HepG2 (cell line): ENCODE measurements at regions not wholly inside any gene's neighbourhood (a gene's known extent, or its start where the extent isn't known, plus 50 kb on each side); places are given as distances from the start of the nearest gene placed in this dataset.

Experiments used
- ATAC-seq: fragments of 200-7000 bp; cut with Tn5 transposase; 3 replicates; pipeline ENCODE4 v1.9.1; 2020; ENCODE audit warnings: mild to moderate bottlenecking, moderate library complexity
- BruUV-seq: library from RNA; stranded (reverse); fragments of 400-500 nt; replicated peaks from 2 replicates; lab custom pipeline; 2021; lab: Mats Ljungman, UMichigan
- CTCF ChIA-PET: fragments of 300-600 bp; formaldehyde crosslinking; extraction: SDS; loops from one replicate; lab custom pipeline; 2021; ENCODE audit warnings: low total read pairs, inconsistent platforms, low intra/inter-chr PET ratio; lab: Yijun Ruan, JAX
- POLR2A ChIA-PET: fragments of 350-600 bp; sonication (Branson Sonifier 250); formaldehyde crosslinking; loops from one replicate; lab custom pipeline; 2020; ENCODE audit warnings: antibody characterized with exemption, inconsistent platforms; lab: Yijun Ruan, JAX
- DNase-seq: peaks from one replicate; pipeline ENCODE4 v3.0.0-alpha.2; 2015; ENCODE audit warnings: low spot score
- FAIRE-seq: peaks from 3 replicates; lab custom pipeline; 2011; peaks lifted over from hg19 to GRCh38; lab: Jason Lieb, UNC
- H2AFZ ChIP-seq: one replicate; pipeline ENCODE4 v1.6.1; 2011; ENCODE audit warnings: low read length, inconsistent platforms
- H3K27ac ChIP-seq: fragments of 300-600 bp; 3 replicates; pipeline ENCODE4 v1.8.0; 2011; ENCODE audit warnings: mixed run types, mild to moderate bottlenecking, mixed read lengths, low read length, inconsistent platforms; ENCODE audit not compliant: insufficient read depth; ENCODE audit errors: extremely low read length
- H3K27me3 ChIP-seq, 2 experiments: fragments of 200-600 bp in 1 of 2; 2 replicates in 1 of 2; 3 replicates in 1 of 2; pipeline versions ENCODE4 v1.6.0 to v1.8.0; 2011; ENCODE audit warnings: low read length in 2 of 2, mild to moderate bottlenecking in 2 of 2, moderate library complexity in 2 of 2, inconsistent platforms in 1 of 2; ENCODE audit not compliant: insufficient read depth in 2 of 2, control insufficient read depth in 1 of 2
- H3K36me3 ChIP-seq, 2 experiments: fragments of 200-600 bp in 1 of 2; replicated peaks in 1 of 2; 2 replicates in 1 of 2; 3 replicates in 1 of 2; pipeline versions ENCODE4 v1.5.1 to v1.8.0; 2011; ENCODE audit warnings: low read length in 2 of 2, inconsistent platforms in 1 of 2; ENCODE audit not compliant: insufficient read depth in 2 of 2, control insufficient read depth in 1 of 2
- H3K4me1 ChIP-seq: 2 replicates; pipeline ENCODE4 v1.5.1; 2012; ENCODE audit warnings: low read length, inconsistent platforms; ENCODE audit not compliant: insufficient read depth
- H3K4me2 ChIP-seq: 2 replicates; pipeline ENCODE4 v1.6.0; 2011; ENCODE audit warnings: low read depth, low read length, inconsistent platforms
- H3K4me3 ChIP-seq, 3 experiments: fragments of 200-600 bp in 1 of 3; sonication (generic), shearing (Covaris generic) in 1 of 3; replicated peaks in 1 of 3; 2 replicates each; pipeline ENCODE4 v1.5.1; 2011 to 2016; ENCODE audit warnings: low read length in 3 of 3, inconsistent platforms in 2 of 3, low read depth in 2 of 3, mild to moderate bottlenecking in 2 of 3, control low read depth in 1 of 3, mixed read lengths in 1 of 3; ENCODE audit not compliant: insufficient read depth in 1 of 3
- H3K79me2 ChIP-seq: one replicate; pipeline ENCODE4 v1.6.1; 2011; ENCODE audit warnings: low read length, inconsistent platforms; ENCODE audit not compliant: insufficient read depth
- H3K9ac ChIP-seq: 2 replicates; pipeline ENCODE4 v1.6.0; 2011; ENCODE audit warnings: mild to moderate bottlenecking, low read depth, low read length, inconsistent platforms; ENCODE audit not compliant: insufficient read depth
- H3K9me3 ChIP-seq: 2 replicates; pipeline ENCODE4 v1.5.1; 2012; ENCODE audit warnings: mild to moderate bottlenecking, low read length
- H4K20me1 ChIP-seq: 2 replicates; pipeline ENCODE4 v1.6.0; 2011; ENCODE audit warnings: inconsistent platforms, mild to moderate bottlenecking, low read length, moderate library complexity; ENCODE audit not compliant: insufficient read depth
- CBX5 ChIP-seq: sonication (generic); formaldehyde crosslinking; IDR thresholded peaks from 2 replicates; pipeline ENCODE4 v1.4.0; 2020; ENCODE audit warnings: missing genetic modification reagents, borderline replicate concordance
- CEBPG ChIP-seq: IDR thresholded peaks from 2 replicates; pipeline ENCODE4 v1.6.1; 2016
- HMGA1 ChIP-seq: sonication (generic); formaldehyde crosslinking; conservative IDR thresholded peaks from 2 replicates; pipeline ENCODE4 v1.4.0; 2020; ENCODE audit warnings: missing genetic modification reagents
- IRF1 ChIP-seq: sonication (generic); formaldehyde crosslinking; IDR thresholded peaks from 2 replicates; pipeline ENCODE4 v1.4.0; 2020; ENCODE audit warnings: low read depth, mild to moderate bottlenecking, missing genetic modification reagents
- MAZ ChIP-seq, 2 experiments: sonication (generic) in 1 of 2; formaldehyde crosslinking in 1 of 2; IDR thresholded peaks; 2 replicates each; pipeline versions ENCODE4 v1.5.0 to v1.6.1; 2012 to 2020; ENCODE audit warnings: low read depth in 2 of 2, mild to moderate bottlenecking in 2 of 2, borderline replicate concordance in 1 of 2, improper control_type of control experiment in 1 of 2, low read length in 1 of 2, missing genetic modification reagents in 1 of 2, moderate library complexity in 1 of 2
- MBD4 ChIP-seq: IDR thresholded peaks from 2 replicates; pipeline ENCODE4 v1.6.1; 2012; ENCODE audit warnings: low read length, inconsistent platforms, borderline replicate concordance
- MED1 ChIP-seq: sonication (generic); formaldehyde crosslinking; IDR thresholded peaks from 2 replicates; pipeline ENCODE4 v1.4.0; 2020; ENCODE audit warnings: missing genetic modification reagents
- MEIS2 ChIP-seq: sonication (generic); formaldehyde crosslinking; IDR thresholded peaks from 2 replicates; pipeline ENCODE4 v1.9.0; 2021; ENCODE audit warnings: mild to moderate bottlenecking, missing genetic modification reagents
- NFKB2 ChIP-seq: sonication (generic); formaldehyde crosslinking; IDR thresholded peaks from 2 replicates; pipeline ENCODE4 v1.4.0; 2020; ENCODE audit warnings: missing genetic modification reagents, borderline replicate concordance
- NFYC ChIP-seq: IDR thresholded peaks from 2 replicates; pipeline ENCODE4 v1.6.1; 2016; ENCODE audit warnings: missing genetic modification reagents, missing compliant biosample characterization
- PRDM4 ChIP-seq: sonication (generic); formaldehyde crosslinking; IDR thresholded peaks from 2 replicates; pipeline ENCODE4 v1.9.0; 2021; ENCODE audit warnings: missing genetic modification reagents, borderline replicate concordance
- SPEN ChIP-seq: sonication (generic); formaldehyde crosslinking; IDR thresholded peaks from 2 replicates; pipeline ENCODE4 v1.5.1; 2020; ENCODE audit warnings: low read depth, mild to moderate bottlenecking, missing genetic modification reagents
- SRF ChIP-seq: IDR thresholded peaks from 2 replicates; pipeline ENCODE4 v1.6.1; 2011; ENCODE audit warnings: mild to moderate bottlenecking, low read depth, low read length, moderate library complexity
- SUZ12 ChIP-seq: fragments of 150-350 bp; IDR thresholded peaks from 2 replicates; pipeline ENCODE4 v1.6.1; 2014; ENCODE audit warnings: low read depth, low read length
- TCF7L2 ChIP-seq: IDR thresholded peaks from 2 replicates; pipeline ENCODE4 v1.6.1; 2011; ENCODE audit warnings: mild to moderate bottlenecking, low read depth, low read length, moderate library complexity
- YY1 ChIP-seq: IDR thresholded peaks from 2 replicates; pipeline ENCODE4 v1.6.1; 2011; ENCODE audit warnings: low read length, low read depth, moderate library complexity, mild to moderate bottlenecking; ENCODE audit not compliant: insufficient read depth, insufficient replicate concordance
- ZKSCAN1 ChIP-seq: fragments of 150-350 bp; IDR thresholded peaks from 2 replicates; pipeline ENCODE4 v1.6.1; 2014; ENCODE audit warnings: low read length
- ZNF431 ChIP-seq: sonication (generic); formaldehyde crosslinking; IDR thresholded peaks from 2 replicates; pipeline ENCODE4 v1.9.0; 2022; ENCODE audit warnings: missing genetic modification reagents, low read depth, mild to moderate bottlenecking, borderline replicate concordance
- ZNF772 ChIP-seq: sonication (generic); formaldehyde crosslinking; IDR thresholded peaks from 2 replicates; pipeline ENCODE4 v1.5.0; 2020; ENCODE audit warnings: mild to moderate bottlenecking, missing genetic modification reagents
- WGBS: methylation state at CpG from one replicate; pipeline ENCODE4 v1.1.6; 2017; ENCODE audit warnings: low lambda C conversion rate; 5-methylcytosine and 5-hydroxymethylcytosine counted together
- in situ Hi-C: cut with HindIII; loops from 2 replicates; pipeline ENCODE4 v1.10.0; 2017; ENCODE audit warnings: low pct_unique_long_range_greater_than_20kb; ENCODE audit not compliant: extremely low pct_ligation_motif_present
- intact Hi-C: fragments of 100-400 bp; cut with micrococcal nuclease; formaldehyde crosslinking; loops from one replicate; pipeline ENCODE4 v1.10.0; 2022; ENCODE audit not compliant: unreplicated experiment

DNA sequence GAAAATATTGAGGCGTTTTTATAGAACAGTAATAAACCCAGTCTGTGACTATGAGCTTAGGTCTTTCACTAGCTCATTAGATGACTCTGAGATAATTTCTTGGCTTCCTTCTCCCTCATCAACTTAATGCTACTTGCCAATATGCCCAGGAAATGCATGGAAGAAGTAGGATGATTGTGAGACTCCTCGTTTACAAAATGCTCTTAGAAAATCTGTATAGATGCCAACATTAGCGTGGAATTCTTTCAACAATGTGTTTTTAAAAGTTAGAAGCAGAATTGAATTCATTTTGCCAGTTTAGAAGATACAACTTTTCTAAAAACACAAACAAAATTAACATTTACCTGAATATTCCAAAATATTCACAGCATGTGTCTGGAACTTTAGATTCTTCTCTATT is 424.6 kb downstream of the BTG1 start:
- Histone ChIP-seq H3K36me3 (no peaks in the 10 kb centered on the region), H3K4me1 (no peaks in the 10 kb centered on the region), H3K27me3 (no peaks in the 10 kb centered on the region), H2AFZ (no peak overlapping the region), H3K9me3 (no peaks in the 10 kb centered on the region), H3K27ac (no peak overlapping the region), H3K4me2 (no peak overlapping the region), H3K4me3 (no peak overlapping the region), H3K9ac (no peak overlapping the region), H3K79me2 (no peaks in the 10 kb centered on the region), H4K20me1 (no peaks in the 10 kb centered on the region)
- ATAC-seq (no peak), DNase-seq (no peak), FAIRE-seq (no peak)
- intact Hi-C loops = no loop called here
- in situ Hi-C loops = no loop called here
- CTCF ChIA-PET = no interaction called here
- no TSS peak for BruUV-seq
- 0% methylated on average over 3 of the region's 3 CpGs for WGBS
- POLR2A ChIA-PET = no interaction called here
- no peak for TF ChIP-seq IRF1 (CRISPR knock-in tag)
- TF ChIP-seq NFYC (CRISPR knock-in tag) = no peak
- no peak for TF ChIP-seq SUZ12
- no peak for TF ChIP-seq MED1
- no peak for TF ChIP-seq NFKB2 (CRISPR knock-in tag)
- no peak for TF ChIP-seq CEBPG (CRISPR knock-in tag)
- no peak for TF ChIP-seq CBX5 (CRISPR knock-in tag)
- TF ChIP-seq SRF = no peak
- no peak for TF ChIP-seq YY1
- TF ChIP-seq HMGA1 (CRISPR knock-in tag) = no peak
- no peak for TF ChIP-seq ZKSCAN1
- no peak for TF ChIP-seq MEIS2 (CRISPR knock-in tag)
- no peak for TF ChIP-seq ZNF431
- no peak for TF ChIP-seq SPEN (CRISPR knock-in tag)
- no peak for TF ChIP-seq MBD4
- no peak for TF ChIP-seq TCF7L2
- no peak for TF ChIP-seq MAZ (IDR thresholded peaks at IDR 0.05; ENCODE audit: borderline replicate concordance, low read depth, low read length)
- TF ChIP-seq MAZ (CRISPR knock-in tag; IDR thresholded peaks at IDR 0.05; ENCODE audit: low read depth) = no peak
- no peak for TF ChIP-seq ZNF772 (CRISPR knock-in tag)
- TF ChIP-seq PRDM4 = no peak
